GM21737 (cell line): ENCODE measurements at regions not wholly inside any gene's neighbourhood (a gene's known extent, or its start where the extent isn't known, plus 50 kb on each side); places are given as distances from the start of the nearest gene placed in this dataset.
"Not testable (repeated sequence)": the region's sequence is repeated elsewhere in the genome, so short reads cannot be mapped to it uniquely, and the experiment has no call there.

Source experiments
- ATAC-seq: cut with Tn5 transposase; IDR thresholded peaks from one replicate; pipeline ENCODE4 v1.9.1; 2021; ENCODE audit warnings: mild to moderate bottlenecking, moderate library complexity; ENCODE audit not compliant: unreplicated experiment

DNA sequence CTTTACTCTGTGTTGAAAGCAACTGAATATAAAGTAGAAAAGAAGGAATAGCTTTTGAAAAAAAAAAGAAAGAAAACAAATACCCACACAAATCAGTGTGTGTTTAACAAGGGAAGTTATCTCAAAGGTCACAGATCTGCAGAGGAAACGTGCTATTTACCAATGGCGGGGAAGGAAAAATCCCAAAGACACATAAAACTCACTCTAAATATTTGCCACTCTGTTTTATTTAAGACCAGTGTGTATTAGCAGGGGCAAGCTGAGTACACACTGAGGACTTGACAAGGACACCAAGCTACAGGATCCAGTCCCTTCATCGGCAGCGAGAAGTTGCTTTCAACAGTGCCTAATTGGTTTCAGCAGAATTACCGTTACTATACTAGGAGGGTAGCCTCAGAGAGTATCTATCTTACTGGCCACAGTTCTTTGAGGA lies 252.5 kb downstream of the DEPDC1B start:
- no peak for ATAC-seq

DNA sequence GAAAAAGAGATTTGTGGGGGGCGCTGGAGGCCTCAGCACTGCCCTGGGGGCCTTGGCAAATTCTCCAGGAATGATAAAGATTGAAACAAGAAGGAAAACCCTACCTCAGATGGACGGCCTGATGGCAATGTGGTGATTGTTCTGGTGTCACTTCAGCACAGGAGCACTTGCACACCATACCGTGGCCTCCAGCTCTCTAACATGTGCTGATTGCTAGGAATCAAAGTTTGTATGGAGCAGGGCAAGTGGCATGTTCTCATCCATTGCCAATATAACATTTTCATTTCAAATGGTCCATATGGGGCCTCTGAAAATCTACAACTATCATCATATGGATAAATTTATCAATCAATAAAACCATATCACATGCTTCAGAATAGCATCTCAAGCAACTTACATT lies 253.0 kb downstream of the DEPDC1B start:
- ATAC-seq = no peak

DNA sequence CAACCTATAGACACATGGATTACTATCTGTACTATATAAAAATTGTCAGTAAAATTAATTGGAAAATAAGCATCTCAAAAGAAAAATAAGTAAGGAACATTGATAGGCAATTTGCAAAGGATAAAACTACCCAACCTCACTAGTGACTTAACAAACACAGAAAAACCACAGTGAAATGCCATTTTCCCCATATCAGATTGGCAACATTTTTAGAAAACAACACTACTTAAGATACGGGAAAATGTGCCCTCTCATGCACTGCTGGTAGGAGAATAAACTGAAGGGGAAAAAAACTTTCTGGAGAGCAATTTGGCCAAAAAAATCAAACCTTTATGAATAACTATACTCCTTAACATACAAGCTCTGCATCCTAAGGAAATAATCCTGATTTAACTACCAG lies 254.0 kb downstream of the DEPDC1B start:
- ATAC-seq = no peak

DNA sequence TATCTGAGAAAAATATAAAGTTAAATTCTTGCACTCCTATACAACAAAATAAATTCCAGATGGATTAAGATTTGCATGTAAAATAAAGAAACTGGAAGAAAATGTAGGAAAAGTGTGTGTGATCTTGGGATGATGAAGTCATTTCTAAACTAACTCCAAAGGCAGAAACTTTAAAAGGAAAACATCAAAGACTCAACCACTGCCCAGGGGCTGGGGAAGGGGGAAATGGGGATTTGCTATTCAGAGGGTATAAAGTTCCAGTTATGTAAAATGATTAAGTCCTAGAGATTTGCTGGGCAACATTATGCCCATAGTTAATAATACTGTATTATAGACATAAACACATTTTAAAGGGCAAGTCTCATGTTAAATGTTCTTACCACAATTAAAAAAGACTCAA lies 254.5 kb downstream of the DEPDC1B start:
- no peak for ATAC-seq

GRCh38 chr5:60444661-60445360 lies 255.2 kb downstream of the DEPDC1B start:
- no peak for ATAC-seq

GRCh38 chr5:60439552-60439951 lies 260.4 kb downstream of the DEPDC1B start:
- no peak for ATAC-seq

GRCh38 chr5:60437308-60437707 lies 262.7 kb downstream of the DEPDC1B start:
- no peak for ATAC-seq

DNA sequence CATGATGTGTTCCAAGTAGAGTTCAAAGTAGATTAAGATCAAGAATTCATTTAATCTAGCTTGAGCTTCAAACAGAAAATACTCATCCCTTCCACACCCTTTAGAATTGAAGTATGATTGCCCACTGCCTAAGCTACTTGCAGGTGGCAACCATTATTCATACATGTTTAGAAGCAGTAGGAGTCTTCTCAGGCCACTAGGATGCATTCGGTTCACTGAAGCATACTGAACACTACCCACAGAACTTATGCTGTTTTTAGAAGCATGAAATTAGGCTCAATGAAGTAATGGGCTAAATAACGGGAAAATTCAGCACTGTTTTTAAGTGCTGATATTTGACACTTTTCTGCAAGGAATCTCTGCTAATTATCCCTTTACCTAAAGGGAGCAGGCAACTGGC lies 263.4 kb downstream of the DEPDC1B start:
- no peak for ATAC-seq

DNA sequence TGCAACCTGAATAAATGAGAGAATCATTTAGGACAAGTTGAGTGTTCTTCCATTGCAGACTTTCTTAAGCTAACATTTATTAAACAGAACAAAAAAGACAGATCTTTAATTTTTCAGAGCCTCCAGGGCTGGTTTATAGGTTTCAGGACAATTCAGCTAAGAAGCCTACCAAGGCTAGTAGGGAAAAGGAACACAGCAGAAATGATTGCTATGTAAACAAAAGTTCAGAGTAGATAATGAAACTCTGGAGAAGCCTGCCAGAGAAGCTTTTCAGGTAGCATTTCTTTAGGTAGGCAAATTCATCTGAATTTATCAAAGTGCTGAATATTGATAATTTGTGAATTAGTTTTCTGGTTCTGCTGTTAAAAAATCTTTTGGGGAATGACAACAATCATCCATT lies 264.2 kb downstream of the DEPDC1B start:
- ATAC-seq = no peak

DNA sequence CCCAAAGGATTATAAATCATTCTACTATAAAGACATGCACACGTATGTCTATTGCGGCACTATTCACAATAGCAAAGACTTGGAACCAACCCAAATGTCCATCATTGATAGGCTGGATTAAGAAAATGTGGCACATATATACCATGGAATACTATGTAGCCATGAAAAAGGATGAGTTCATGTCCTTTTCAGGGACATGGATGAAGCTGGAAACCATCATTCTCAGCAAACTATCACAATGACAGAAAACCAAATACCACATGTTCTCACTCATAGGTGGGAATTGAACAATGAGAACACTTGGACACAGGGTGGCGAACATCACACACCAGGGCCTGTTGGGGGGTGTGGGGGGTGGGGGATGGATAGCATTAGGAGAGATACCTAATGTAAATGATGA lies 273.8 kb downstream of the DEPDC1B start:
- not testable (repeated sequence) for ATAC-seq

DNA sequence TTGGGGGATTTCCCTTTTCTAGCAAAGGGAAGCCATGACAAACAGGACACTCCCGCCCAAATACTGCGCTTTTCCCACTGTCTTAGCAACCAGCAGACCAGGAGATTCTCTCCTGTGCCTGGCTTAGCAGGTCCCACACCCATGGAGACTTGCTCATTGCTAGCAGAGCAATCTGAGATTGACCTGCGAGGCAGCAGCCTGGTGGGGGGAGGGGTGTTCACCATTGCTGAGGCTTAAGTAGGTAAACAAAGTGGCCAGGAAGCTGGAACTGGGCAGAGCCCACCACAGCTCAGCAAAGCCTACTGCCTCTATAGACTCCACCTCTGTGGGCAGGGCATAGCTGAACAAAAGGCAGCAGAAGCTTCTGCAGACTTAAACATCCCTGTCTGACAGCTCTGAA lies 279.2 kb downstream of the DEPDC1B start:
- ATAC-seq = not testable (repeated sequence)

GRCh38 chr5:60417500-60418181 lies 282.3 kb downstream of the DEPDC1B start:
- no peak for ATAC-seq

DNA sequence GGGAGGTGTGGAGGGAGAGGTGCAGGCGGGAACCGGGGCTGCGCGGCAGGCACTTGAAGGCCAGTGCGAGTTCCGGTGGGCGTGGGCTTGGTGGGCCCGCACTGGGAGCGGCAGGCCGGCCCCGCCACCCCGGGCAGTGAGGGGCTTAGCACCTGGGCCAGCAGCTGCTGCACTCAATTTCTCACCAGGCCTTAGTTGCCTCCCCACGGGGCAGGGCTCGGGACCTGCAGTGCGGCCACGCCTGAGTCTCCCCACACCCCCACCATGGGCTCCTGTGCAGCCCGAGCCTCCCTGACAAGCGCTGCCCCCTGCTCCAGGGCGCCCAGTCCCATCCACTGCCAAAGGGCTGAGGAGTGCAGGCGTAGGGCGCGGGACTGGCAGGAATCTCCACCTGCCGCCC lies 284.5 kb downstream of the DEPDC1B start:
- no peak for ATAC-seq

GRCh38 chr5:60410427-60410826 lies 289.5 kb downstream of the DEPDC1B start:
- no peak for ATAC-seq

DNA sequence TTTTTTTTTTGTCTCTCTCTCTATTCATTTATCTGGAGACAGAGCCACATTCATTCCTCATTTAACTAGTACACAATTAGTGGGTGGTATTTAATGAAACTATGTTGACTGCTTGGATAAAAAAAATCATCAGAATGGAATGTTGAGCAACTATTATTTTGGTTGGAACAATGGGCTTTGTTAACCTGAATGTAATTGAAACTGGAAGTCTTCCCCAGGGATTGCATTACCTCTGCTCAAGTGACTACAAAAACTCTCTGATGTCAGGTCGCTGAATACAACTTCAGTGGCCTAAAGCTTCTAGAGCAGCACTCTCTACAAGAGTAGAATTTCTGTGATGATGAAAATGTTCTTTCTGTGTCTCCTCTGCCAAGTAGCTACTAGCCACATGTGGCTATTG lies 295.8 kb downstream of the DEPDC1B start:
- no peak for ATAC-seq

GRCh38 chr5:60403343-60404006 lies 296.5 kb downstream of the DEPDC1B start:
- no peak for ATAC-seq

- ATAC-seq = no peak
These were observed 297.7 kb downstream of the DEPDC1B start for GRCh38 chr5:60402161-60402785.

DNA sequence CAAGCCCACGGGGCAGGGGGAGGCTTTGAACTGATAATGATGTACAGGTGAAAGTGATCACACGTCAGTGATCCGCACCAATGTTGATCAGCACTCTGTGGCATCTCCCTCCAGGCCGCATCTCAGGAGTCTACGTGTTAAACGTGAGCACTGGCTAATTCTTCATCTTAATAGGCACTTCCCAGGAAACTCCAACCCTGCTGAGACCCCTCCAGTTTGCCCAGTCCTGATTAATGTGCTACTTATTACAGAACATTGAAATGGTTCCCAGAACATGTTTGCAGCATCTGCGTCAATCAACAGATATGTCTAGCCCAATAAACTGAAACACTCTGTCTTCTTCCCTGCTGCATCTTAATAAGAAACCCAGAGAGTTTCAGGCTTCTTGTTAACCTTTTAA lies 298.4 kb downstream of the DEPDC1B start:
- no peak for ATAC-seq

- no peak for ATAC-seq
These were observed 300.5 kb downstream of the DEPDC1B start for GRCh38 chr5:60399507-60399906.

GRCh38 chr5:60395712-60396329 lies 304.1 kb downstream of the DEPDC1B start:
- ATAC-seq = no peak

DNA sequence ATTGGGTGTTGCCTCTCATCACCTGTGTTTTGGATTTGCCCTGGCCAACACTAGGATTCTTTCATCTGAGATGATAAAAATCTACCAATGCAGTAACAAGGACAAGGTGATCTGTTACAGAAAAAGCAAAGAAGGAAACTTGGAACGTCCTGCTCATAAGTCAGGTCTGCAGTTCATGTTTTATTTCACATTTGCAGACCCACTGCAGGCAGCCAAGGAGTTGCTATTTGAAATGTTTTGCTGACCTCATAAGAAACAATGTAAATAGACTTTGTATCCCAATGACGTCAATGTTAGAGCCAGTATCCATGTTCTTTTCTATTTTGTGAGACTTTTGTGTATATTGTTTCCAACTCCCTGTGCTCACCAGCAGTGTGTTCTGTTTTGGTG lies 312.9 kb downstream of the DEPDC1B start:
- no peak for ATAC-seq
